Activated CD4-positive, alpha-beta T cell treated with anti-CD3 and anti-CD28 coated beads for 48 hours (primary cell): ENCODE measurements at regions not wholly inside any gene's neighbourhood (a gene's known extent, or its start where the extent isn't known, plus 50 kb on each side); places are given as distances from the start of the nearest gene placed in this dataset.

Experiments used
- DNase-seq: peaks from one replicate; pipeline ENCODE4 v3.0.0-alpha.2; 2020

GRCh38 chr7:117974891-117975290 lies 101.7 kb upstream of the CTTNBP2 start:
- no peak for DNase-seq

- no peak for DNase-seq
Measured at GRCh38 chr7:117975476-117975875, 102.2 kb upstream of the CTTNBP2 start.

GRCh38 chr7:117979954-117980497 lies 106.8 kb upstream of the CTTNBP2 start:
- DNase-seq: no peak

GRCh38 chr7:117982071-117983055 lies 109.1 kb upstream of the CTTNBP2 start:
- no peak for DNase-seq

GRCh38 chr7:117986645-117987269 lies 113.5 kb upstream of the CTTNBP2 start:
- no peak for DNase-seq

GRCh38 chr7:117990834-117991233 lies 117.6 kb upstream of the CTTNBP2 start:
- no peak for DNase-seq

GRCh38 chr7:117992635-117993376 lies 119.6 kb upstream of the CTTNBP2 start:
- no peak for DNase-seq

GRCh38 chr7:117993377-117994003 lies 120.2 kb upstream of the CTTNBP2 start:
- peak; percentile 19 for DNase-seq

- no peak for DNase-seq
Measured at GRCh38 chr7:117995850-117996650, 122.8 kb upstream of the CTTNBP2 start.

GRCh38 chr7:117997862-117998825 lies 124.9 kb upstream of the CTTNBP2 start:
- no peak for DNase-seq

GRCh38 chr7:118000480-118001202 lies 127.4 kb upstream of the CTTNBP2 start:
- no peak for DNase-seq

- no peak for DNase-seq
Measured at GRCh38 chr7:118003476-118003875, 130.2 kb upstream of the CTTNBP2 start.

- no peak for DNase-seq
Measured at GRCh38 chr7:118005026-118005425, 131.8 kb upstream of the CTTNBP2 start.

GRCh38 chr7:118006979-118007378 lies 133.7 kb upstream of the CTTNBP2 start:
- DNase-seq: no peak

- no peak for DNase-seq
Measured at GRCh38 chr7:118009419-118009818, 136.2 kb upstream of the CTTNBP2 start.

GRCh38 chr7:118011652-118012051 lies 138.4 kb upstream of the CTTNBP2 start:
- DNase-seq: no peak

GRCh38 chr7:118013252-118014010 lies 140.2 kb upstream of the CTTNBP2 start:
- no peak for DNase-seq

GRCh38 chr7:118022546-118022945 lies 149.3 kb upstream of the CTTNBP2 start:
- no peak for DNase-seq

GRCh38 chr7:118026791-118027190 lies 153.6 kb upstream of the CTTNBP2 start:
- DNase-seq: no peak
